Activated T-cell treated with anti-CD3 and anti-CD28 coated beads, Interleukin-2, amount 50 U/mL, for 1 hour (primary cell): ENCODE measurements at regions not wholly inside any gene's neighbourhood (a gene's known extent, or its start where the extent isn't known, plus 50 kb on each side); places are given as distances from the start of the nearest gene placed in this dataset.
"Not testable (repeated sequence)": the region's sequence is repeated elsewhere in the genome, so short reads cannot be mapped to it uniquely, and the experiment has no call there.

ENCODE experiments used
- DNase-seq: peaks from one replicate; pipeline ENCODE4 v3.0.0-alpha.2; 2020

GRCh38 chr10:28449382-28449781, 83.5 kb upstream of the WAC start:
- no peak for DNase-seq

GRCh38 chr10:28449926-28450325, 83.0 kb upstream of the WAC start:
- no peak for DNase-seq

DNA sequence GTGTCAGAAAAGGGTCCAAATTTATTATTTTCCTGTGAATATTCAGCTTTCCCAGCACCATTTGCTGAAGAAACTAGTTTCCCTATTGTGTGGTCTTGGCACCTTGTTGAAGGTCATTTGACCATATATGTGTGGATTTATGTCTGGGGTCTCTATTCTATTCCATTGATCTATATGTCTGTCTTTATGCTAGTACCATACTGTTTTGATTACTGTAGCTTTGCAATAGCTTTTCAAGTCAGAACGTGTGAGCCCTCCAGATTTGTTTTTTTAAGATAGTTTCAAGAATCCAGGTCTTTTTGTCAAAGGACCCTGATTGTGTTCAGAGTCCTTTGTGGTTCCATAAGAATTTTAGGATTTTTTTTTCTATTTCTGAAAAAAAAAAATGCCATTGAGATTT, 79.0 kb upstream of the WAC start:
- no peak for DNase-seq

- DNase-seq = no peak
These were observed 75.8 kb upstream of the WAC start for GRCh38 chr10:28457110-28457509.

DNA sequence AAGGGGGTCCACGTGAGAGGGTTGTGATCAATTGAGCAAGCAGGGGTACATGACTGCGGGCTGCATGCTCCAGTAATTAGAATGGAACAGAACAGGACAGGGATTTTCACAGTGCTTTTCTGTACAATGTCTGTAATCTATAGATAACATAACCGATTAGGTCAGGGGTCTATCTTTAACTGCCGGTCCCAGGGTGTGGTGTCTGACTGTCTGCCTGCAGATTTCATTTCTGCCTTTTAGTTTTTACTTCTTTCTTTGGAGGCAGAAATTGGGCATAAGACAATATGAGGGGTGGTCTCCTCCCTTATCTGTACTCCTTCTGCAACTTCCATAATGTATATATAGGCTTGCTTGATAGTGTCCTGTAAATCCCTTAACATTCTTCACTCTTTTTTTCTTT, 75.0 kb upstream of the WAC start:
- DNase-seq = not testable (repeated sequence)

GRCh38 chr10:28459453-28460144, 73.3 kb upstream of the WAC start:
- no peak for DNase-seq

DNA sequence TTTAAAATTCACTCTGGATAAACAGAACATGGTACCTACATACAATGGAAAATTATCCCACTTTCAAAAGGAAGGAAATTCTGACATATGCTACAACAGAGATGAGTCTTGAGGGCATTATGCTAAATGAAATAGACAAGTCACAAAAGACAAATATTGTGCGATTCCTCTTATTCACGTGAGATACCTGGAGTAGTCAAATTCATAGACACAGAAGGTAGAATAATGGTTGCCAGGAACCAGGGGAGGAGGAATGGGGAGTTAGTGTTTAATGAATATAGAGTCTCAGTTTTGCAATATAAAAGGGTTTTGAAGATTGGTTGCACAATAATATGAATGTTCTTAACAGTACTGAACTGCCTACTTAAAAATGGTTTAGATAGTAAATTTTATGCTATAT, 69.8 kb upstream of the WAC start:
- DNase-seq = no peak

GRCh38 chr10:28463676-28464395, 69.1 kb upstream of the WAC start:
- no peak for DNase-seq

GRCh38 chr10:28467615-28468014, 65.3 kb upstream of the WAC start:
- no peak for DNase-seq

DNA sequence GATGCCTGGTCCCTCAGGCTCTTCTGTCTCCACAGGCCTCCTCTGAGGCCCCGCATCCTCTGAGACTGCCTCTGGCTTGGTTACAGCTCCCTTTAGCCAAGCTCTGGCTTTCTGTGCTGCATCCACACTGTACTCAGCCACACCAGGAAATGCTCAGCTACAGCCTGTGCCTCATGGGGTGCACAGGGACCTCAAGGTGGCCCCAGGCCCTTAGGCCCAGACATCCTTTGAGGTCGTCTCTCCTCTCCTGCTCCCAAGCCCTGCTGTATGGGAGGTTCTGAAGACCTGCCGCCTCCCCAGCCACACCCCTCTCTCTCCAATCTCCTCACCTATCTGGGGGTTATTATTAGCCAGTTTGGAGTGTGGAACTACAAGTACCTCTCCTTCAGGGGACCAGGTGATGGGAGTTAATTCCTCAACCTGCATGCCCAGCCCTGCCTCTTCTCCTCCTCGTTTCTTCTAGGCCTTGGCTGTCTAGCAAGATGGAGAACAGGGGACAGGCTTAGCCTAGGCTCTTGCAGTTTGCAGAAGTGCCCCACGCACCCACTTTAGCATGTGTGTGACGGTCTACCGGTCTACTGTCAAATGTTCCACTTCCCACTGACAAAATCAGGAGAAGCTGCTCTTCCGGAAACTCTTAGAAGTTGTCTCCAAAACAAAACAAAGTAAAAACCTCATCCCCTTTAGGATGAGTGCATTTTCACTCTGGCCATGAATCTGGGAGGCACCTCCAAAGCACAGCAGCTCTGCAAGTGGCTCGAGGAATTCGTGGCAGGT, 64.0 kb upstream of the WAC start:
- DNase-seq = no peak

DNA sequence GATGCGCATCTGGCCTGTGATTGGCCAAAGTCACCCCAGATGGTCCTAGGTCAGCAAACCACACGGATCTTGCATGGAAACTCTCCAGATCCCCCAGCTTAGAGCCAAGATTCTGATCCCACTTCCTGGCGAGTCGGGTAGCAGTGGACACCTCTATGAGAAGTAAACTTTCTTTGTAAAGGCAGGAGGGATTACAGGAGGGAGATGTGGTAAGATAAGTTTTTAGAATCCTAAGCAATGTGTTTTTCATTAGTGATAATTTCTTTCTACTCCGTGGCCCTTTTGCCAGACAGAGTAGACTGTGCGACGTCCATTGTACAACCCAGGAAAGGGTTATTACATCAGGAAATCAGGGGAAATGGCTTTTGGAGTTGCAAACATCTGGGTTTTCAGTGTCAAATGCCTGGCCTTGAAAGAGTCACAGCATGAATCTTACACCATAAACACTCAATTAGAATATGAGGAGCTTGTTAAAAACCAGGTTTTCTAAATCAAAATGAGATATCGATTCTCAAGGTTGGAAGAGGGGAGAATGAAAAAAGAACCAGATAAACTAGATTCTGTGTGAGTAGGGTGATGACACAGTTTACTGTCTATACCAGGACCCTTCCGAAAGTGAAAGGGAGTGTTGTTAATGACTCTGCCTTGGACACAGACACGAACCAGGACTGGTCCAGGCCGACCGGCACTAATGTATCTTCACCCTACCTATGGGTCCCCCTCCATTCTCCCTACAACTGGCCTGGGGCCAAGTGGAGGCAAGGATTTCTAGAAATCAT, 61.9 kb upstream of the WAC start:
- DNase-seq = no peak

GRCh38 chr10:28471652-28472050, 61.3 kb upstream of the WAC start:
- DNase-seq = no peak

DNA sequence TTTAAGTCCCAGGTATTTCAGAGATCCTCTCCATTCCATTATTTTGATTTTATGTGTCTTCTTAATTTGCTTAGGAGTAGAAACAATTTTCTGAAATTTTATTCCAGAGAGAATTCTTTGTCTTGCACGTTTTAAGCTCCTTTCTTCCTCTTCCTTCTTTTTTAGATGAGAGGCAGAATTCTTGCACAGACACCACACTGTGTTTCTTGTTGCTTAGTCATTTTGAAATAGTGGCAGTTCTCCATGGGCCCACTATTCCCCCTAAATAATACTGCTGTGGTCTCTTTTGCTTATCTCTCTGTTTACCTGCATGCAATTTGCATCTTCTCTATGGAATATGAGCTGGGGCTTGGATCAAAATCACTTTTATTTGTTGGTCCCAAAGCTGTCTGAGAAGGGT, 54.3 kb upstream of the WAC start:
- DNase-seq = no peak

DNA sequence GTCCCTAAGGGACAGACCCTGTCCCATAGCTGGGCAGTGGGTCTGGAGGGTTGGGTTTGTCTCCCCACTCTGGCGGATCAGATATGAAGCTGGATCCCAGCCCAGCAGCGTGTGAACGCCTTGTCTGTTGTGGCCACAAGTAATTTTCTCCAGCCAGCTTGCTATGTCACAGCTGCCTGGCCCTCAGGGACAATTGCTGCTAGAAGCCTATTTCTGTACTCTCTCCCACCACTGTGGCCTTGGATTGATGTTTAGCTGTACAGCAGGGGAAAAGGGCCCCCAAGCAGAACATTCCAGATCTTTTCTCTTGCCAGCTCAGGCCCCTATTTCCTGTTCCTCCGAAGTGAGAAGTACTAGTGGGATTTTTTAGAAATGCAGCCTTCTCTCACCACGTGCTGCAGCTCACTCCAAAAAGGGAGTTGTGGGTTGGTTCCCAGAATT, 53.5 kb upstream of the WAC start:
- DNase-seq = no peak

GRCh38 chr10:28479927-28480627, 52.8 kb upstream of the WAC start:
- no peak for DNase-seq

GRCh38 chr10:28480628-28480965, 52.3 kb upstream of the WAC start:
- no peak for DNase-seq

DNA sequence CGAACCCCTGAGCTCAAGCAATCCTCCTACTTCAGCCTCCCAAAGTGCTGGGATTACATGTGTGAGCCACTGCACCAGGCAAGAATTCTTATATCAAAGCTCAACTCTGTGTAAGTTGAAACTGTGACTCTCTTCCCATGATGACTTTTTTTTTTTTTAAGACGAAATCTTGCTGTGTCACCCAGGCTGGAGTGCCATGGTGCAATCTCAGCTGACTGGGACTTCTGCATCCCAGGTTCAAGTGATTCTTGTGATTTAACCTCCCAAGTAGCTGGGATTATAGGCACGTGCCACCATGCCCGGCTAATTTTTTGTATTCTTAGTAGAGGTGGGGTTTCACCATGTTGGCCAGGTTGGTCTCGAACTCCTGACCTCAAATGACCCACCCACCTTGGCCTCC, 51.6 kb upstream of the WAC start:
- DNase-seq = not testable (repeated sequence)

DNA sequence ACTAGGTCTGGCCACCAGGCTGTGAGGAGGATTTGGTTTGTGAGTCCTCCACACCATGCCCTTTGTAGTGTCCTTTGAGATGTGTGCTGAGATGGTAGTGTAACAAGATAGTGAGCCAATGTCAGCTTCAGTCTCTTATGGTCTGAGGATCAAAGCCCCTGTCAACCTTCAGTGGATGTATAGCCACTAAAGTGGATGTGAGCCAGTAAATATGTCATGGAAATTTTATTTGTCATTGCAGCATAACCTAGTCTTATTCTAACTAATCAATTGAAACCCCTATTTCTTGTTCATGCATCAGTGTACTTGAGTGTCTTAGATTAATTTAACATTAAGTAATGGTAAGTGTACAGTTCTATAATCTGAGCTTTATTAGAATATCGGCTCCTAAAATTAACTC, 51.0 kb upstream of the WAC start:
- DNase-seq = no peak
